Right lobe of liver (tissue), 4 donors: ENCODE measurements at regions not wholly inside any gene's neighbourhood (a gene's known extent, or its start where the extent isn't known, plus 50 kb on each side); places are given as distances from the start of the nearest gene placed in this dataset.

ENCODE experiments used
- POLR2A ChIP-seq: fragments of 450-650 bp; IDR thresholded peaks from one replicate; pipeline ENCODE4 v1.6.1; 2017; ENCODE audit warnings: antibody characterized with exemption, mild to moderate bottlenecking
- TF ChIP-seq, protein P1 (sequence below), 4 donors: fragments of 200-600 bp in 3 of 4; fragments of 450-650 bp in 1 of 4; IDR thresholded peaks; one replicate each; pipeline versions ENCODE4 v1.5.1 to v1.8.0; 2016 to 2022; ENCODE audit warnings: antibody characterized with exemption in 4 of 4, mild to moderate bottlenecking in 2 of 4
- donor health status: DM: no; HTN: no; CAD: no.
- donor health status: DM: no; HTN: no; CAD: no.
- donor health status: DM: no; HTN: yes; CAD: no.

DNA sequence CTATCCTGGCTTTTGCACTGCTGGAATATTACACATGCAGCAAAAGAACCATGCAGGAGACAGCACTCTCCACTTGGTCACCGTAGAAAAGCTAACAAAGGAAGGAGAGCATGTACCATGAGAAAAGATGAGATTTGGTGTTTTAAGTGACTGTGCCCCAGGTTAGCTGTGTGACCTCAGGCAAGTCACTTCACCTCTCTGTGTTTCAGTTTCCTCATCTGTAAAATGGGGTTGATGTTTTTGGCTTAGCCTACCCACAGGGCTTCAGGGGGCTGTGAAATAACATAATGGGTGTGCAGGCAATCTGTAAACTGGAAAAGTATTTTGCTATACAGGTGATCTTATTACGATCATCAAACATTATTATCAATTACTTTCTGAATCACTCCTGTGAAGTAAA, 69.3 kb upstream of the SLC6A11 start:
- TF ChIP-seq, protein P1, sequence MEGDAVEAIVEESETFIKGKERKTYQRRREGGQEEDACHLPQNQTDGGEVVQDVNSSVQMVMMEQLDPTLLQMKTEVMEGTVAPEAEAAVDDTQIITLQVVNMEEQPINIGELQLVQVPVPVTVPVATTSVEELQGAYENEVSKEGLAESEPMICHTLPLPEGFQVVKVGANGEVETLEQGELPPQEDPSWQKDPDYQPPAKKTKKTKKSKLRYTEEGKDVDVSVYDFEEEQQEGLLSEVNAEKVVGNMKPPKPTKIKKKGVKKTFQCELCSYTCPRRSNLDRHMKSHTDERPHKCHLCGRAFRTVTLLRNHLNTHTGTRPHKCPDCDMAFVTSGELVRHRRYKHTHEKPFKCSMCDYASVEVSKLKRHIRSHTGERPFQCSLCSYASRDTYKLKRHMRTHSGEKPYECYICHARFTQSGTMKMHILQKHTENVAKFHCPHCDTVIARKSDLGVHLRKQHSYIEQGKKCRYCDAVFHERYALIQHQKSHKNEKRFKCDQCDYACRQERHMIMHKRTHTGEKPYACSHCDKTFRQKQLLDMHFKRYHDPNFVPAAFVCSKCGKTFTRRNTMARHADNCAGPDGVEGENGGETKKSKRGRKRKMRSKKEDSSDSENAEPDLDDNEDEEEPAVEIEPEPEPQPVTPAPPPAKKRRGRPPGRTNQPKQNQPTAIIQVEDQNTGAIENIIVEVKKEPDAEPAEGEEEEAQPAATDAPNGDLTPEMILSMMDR (IDR thresholded peaks at IDR 0.05) = no peak
- no peak for TF ChIP-seq POLR2A
